ENCODE measurements at regions not wholly inside any gene's neighbourhood (a gene's known extent, or its start where the extent isn't known, plus 50 kb on each side); places are given as distances from the start of the nearest gene placed in this dataset.

DNA sequence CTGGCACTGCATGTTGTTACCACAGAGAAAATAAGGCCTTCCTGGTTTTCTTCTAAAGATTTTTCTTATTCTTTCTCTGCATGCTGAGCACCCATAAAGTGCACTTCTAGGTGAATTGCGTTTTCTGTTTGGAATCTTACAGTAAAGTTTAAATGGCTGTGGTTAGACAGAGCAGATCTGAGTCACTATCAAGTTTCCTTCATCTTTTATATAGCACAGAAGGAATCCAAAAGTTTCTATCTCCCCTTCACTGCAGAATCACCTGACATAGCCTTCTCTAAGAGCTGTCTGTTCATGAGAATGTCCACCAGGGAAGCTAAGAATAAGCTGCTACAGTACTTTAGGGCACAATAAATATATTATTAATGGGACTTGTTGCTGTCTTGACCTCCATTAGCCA lies 455.5 kb upstream of the FAM241A start:
- no peak for DNase-seq

DNA sequence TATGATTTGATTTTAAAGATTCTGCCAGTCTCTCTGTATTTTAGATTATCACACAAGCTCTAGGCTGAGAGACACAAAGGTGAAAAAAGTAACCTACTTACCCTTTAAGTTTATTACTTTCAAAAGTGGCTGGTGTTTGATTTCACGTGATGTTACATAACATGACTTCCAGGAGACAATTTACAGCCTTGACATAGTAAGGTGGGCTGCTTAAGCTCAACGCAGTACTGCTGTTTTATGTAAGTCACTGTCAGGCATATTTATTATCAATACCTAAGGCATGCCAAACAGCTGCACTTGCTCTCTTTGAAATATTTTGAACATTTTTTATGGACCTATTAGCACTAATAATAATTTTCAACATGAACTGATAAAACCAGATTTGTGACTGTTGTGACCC lies 451.5 kb upstream of the FAM241A start:
- DNase-seq = no peak

DNA sequence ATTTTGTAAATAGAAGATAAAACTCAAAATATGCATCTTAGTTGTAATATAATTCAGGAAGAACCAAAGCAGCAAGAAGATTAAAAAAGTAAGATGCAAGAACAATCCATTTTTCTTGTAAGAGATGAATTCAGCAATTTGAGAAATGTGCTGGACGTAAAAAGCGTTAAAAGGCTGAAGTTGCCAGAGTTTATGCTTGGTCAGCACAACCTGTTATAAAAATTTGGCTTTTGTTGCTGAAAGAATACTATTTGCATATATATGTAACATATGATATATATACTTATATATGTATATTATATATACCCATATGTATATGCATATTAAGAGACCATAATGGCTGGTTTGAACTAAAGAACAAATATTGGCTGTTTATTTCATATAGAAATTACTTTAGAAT lies 449.6 kb upstream of the FAM241A start:
- no peak for DNase-seq

DNA sequence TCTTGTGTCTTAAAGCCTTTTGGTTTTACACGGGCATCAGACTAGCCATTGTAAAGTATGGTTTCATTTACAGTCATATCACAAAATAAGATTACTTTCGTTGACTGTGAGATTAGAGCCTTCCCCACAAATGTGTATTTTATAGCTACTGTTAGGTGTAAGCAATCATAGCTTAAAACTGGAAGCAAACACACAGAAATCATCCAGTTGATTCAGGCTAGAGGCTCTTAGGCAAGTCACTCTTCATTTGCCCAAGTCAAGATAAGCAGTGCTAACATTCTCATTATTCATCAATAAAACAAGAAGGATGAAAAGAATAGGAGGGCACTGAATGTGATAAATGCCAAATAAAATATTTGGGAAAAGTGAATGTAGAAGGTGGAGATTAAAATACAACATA lies 448.7 kb upstream of the FAM241A start:
- DNase-seq = no peak

DNA sequence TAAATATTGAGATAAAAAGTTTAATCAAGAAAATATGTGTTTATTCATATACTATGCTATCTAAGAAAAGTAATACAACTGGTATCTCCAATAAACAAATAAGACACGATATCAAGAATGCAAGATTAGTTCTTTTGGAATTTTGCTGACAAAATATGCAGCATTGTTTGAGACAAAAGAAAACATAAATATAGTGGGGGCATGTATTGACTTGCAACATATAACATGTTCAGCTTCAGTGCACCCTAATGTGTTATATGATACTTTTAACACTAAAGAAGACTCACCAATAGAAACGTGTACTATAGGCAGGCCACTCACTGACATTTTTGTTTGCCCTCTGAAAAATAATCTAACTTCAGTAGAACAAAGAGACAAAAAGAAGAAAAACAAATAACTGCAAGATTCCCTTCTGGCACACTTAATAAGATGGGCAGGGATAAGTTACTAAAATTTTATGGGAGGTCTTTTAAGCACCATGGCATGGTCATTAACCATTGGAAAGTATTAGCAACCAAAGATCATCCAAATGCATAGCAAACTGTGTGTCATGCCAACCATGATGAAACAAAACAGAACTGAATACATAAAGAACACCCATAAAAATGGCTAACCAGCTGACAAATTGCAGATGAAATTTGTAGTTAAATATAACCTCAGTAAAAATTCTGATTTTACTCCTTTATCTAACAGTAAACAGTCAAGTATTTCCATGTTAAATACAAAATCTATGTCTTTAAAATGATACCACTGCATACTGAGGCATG lies 447.9 kb upstream of the FAM241A start:
- no peak for DNase-seq

DNA sequence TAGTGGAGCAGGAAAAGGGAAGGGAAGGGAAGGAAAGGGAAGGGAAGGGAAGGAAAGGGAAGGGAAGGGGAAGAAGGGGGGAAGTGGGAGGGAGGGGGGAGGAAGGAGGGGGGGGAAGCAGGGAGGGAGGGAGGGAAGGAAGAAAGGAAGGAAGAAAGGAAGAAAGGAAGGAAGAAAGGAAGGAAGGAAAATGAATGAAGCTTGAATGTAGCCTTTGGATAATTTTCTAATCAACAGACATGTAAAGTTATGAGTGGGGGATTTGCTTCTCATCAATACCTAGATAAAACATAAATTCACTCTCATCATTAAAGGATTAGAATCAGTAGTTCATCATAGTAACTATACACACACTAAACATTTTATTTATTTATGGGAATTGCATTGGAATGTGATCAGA lies 446.9 kb upstream of the FAM241A start:
- DNase-seq = no peak

DNA sequence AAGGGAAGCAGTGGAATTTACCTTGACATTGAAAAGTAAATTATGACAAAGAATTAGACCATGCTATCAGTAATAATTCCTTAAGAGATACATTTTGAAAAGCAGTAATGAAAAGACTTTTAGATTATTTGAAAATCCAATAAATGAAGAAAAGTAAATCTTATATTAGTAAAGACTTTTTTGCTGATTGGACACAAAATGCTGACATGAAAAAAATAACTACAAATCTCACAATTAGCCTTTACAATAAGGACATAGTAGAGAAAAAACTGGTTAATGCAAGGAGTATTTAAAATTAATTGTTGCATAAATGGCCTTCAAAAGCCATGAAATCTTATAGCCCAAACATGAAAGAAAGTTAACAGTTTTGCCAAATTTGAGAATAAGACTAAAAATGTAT lies 446.1 kb upstream of the FAM241A start:
- no peak for DNase-seq

DNA sequence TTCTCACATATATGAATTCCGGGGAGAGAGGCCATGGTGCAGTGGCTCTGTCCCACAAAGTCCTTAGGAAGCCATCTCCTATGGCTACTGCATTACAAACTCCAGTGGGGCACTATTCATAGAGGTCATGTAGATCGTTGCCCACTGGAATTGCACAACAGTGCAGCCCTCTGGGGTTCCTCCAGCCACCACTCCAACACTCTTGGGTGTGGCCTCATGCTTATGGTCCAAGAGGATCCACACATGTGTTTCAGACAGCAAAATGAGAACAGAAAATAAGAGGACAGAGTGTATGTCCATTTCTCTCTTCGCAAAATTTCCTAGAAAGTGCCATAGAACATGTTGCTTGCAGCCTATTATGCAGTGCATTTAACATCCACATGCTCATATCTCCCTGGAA lies 444.2 kb upstream of the FAM241A start:
- DNase-seq = no peak

DNA sequence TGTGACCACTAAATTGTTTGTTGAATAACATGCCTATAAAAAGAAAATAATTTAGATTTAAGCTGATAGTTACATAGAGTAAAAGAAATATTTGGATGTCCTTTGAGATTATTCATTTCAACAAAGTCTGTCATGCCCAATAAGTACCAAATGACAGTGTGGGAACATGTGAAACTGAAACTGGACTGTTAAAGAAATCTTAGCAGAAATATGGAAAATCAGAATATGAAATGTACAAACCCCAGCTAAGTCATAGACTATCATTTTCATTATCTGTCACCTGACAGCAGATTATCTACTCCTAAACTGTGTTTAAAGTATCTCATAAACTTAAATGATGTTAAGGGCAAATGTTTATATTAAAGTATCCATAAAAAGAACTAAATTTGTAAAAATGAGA lies 437.8 kb upstream of the FAM241A start:
- DNase-seq = no peak

DNA sequence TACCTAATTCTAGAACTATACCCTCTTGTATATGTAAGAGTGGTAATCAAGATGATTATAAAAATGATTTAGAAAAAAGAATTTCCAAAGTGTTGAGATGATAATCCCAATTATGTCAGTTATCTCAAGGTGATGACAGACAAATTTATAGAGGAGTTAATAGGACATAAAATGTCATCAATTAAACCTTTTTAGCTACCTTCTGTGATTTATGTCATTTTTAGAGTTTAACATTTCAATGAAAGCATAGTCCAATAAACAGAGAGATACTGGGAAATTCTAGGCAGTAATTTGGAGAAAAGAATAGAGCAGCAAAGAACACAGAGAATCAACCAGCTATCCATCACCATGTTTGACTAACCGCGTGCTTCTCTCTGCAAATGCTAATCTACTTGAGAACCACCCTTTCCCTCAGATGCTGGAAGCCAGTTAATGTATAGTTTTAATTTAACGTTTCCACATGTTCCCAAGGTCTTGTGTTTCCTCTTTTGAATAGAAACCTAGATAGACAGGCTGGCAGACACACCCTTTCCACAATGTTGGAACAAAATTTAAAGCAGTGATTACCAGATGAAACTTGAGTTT lies 433.1 kb upstream of the FAM241A start:
- DNase-seq = no peak

DNA sequence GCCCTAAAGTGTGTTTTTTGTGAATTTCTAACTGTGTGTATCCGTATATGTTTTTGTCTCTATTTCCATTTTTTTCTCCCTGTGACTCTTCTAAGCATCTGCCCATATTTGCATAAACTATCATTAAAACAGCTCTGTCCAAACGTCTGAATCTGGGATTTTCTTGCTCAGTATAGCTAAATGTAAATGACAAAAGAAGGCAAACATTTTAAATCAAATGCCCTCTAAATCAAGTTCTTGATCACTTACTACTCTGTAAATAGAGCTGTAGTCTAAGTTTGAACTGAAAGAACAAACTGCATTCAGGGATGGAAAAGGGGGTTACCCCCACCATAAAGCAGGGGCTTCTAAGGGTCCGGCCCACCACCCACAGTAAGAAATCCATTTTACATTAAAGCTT lies 432.0 kb upstream of the FAM241A start:
- DNase-seq = no peak

DNA sequence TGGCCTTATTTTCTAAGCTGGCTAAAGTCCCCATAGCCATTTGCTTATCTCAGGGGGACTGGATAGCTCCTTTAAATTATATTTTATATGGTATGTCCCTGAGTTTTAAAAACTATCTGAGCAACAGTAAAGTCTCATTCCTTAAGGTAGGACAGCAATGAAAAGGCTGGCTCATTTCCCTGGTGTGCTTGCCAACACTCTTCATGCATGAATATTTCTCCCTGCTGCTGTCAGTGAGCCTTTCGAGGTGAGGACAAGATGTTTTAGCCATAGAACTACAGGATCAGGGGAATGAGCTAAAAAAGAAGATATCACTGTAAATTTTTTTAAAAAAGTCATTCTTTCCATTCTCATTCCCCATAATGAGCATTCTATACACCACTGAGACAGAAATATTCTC lies 427.3 kb upstream of the FAM241A start:
- DNase-seq = no peak

DNA sequence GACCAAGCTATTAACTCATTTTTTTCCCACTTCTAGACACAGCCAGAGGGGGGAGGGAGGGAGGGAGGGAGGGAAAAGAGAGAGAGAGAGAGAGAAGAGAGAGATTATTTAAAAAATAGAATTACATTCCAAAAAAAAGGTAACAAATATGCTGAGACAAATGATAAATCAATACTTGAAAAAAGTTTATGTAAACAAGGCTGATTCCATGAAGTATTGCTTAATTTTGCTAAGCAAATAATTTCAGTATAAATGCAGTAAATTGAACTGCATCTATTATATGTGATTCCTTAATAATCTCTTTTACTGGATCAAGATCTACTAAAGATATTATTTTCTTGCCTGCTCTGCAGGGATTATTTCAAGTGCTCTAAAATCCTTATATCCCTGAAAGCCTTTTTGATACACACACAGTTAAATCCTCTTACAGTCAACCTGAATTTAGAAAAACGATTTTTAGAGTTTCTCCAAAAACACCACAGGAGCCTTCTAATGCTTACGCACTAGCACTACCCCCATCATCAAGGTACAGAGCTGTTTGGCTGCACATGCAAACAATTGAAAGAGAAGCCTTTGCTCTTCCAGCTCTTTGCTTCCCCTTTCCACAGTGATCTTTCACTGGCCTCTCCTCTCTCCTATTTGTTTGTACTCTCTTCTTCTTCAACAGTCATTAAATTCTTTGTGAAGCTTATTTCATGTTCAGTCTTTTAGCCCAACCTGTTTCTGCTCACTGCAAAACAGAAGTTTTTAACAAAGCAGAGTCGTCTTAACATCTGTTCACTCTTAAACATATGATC lies 426.3 kb upstream of the FAM241A start:
- DNase-seq = no peak

DNA sequence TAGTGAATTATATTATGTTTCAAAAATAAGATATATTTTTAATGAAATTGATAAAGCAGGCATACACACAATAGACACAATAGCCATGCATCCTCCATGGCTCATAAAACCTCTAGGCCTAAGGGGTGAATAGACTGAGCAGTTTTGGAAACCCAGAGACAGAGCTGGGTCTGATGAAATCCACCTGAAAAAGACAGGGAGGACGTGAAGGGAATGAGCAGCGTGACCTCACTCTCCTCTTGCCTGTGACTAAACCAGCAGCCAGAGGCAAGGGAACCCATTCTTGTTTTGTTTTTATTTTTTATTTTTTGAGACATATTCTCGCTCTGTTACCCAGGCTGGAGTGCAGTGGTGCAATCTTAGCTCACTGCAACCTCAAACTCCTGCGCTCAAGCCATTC lies 424.4 kb upstream of the FAM241A start:
- DNase-seq = no peak

DNA sequence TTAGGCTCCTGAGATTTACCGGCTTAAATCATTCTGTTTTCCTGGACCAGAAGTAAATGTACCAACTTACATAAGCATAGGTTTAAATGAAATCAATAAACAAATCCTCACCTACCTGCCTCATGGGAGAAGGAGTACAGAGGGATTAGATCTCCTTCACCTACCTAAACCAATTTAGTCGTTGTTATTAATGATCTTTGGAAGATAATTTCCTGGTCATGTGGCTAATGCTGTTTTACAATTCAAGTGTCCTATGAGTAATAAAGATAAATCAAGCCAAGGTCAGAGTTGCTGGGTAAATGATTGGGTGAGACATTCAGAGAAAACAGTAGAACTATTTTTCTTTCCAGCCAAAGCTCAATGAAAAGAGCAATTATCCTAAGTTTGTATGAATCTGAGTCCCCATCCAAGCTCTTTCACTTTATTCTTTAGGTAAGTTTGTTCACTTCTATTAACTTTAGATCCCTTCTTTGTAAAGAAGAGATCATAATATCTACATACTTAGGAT lies 423.0 kb upstream of the FAM241A start:
- no peak for DNase-seq

DNA sequence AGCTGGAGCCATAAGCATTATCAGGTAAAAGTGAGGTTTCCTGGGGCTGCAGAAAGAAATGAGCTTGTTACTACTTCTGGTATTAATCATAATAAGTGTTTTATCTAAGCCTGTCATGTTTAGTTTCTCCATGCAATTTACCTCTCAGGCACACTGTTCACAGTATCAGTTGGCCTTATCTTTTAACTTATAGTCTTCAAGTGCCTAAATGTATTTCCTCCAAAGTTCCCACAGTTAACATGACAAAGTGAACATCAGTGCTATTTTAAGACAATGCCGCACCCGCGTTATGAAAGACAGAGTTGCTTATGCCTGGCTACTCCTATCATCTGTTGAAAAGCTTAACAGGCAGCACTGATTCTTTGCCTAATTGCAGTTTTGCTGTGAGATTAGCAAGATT lies 408.7 kb upstream of the FAM241A start:
- no peak for DNase-seq

DNA sequence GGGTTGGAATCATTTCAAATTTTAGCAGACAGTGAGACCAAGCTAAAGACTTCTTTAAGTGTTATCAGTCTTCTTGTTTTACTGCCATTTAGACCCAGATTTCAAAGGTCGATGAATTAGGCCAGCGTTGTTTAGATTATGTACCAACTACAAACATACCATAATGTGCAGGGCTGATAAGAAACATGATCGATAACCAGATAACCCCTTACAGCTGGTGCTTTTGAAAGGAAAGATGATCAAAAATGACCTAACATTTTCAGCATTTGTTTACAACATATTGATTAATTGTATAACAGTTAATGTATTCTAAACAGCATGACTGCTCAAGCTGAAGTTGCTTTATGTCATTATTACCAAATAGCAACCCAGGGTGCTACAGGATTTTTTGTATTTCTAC lies 400.4 kb upstream of the FAM241A start:
- DNase-seq = no peak

DNA sequence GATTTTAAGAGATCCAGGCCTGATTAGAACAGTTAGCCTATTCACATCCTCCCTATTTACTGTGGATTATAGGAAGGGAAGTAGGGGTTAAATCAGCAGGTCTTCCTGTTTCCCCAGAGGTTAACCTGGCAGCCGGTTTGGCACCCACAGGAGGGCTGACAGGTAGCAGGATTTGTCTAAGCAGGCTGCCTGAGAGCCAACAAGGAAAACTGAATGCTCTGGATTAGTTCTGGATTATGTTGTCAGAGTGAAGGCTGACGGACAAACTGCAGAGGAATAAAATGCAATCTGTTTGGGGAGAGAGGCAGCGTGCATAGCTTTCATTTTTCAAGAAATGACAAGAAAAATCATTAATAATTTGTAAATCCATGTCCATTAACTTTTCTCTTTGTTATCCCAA lies 397.1 kb upstream of the FAM241A start:
- DNase-seq = no peak

DNA sequence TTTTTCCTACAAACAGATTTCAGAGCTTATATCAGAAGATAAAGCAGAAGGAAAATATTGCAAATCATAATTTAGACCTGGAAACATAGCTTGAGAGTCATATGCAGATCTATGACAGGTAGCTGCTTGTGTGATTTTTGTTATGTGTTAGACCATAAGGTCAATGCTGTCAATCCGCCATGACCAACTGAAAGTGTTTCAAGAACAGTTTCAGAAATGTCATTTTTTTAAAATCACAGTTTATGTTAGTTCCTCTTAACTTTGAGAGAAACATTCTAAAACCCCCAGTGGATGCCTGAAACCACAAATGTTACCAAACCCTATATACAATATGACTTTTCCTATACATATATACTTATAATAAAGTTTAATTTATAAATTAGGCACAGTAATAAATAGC lies 391.3 kb upstream of the FAM241A start:
- DNase-seq = no peak

DNA sequence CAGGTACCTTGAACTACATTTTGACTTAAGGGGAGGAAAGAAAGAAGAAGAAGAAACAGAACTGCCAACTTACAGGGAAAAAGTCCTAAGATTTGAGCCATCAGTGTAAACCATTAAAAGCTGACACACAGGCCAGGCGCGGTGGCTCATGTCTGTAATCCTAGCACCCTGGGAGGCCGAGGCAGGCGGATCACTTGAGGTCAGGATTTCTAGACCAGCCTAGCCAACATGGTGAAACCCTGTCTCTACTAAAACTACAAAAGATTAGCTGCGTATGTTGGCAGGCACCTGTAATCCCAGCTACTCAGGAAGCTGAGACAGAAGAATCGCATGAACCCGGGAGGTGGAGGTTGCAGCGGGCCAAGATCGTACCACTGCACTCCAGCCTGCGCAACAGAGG lies 389.7 kb upstream of the FAM241A start:
- no peak for DNase-seq

DNA sequence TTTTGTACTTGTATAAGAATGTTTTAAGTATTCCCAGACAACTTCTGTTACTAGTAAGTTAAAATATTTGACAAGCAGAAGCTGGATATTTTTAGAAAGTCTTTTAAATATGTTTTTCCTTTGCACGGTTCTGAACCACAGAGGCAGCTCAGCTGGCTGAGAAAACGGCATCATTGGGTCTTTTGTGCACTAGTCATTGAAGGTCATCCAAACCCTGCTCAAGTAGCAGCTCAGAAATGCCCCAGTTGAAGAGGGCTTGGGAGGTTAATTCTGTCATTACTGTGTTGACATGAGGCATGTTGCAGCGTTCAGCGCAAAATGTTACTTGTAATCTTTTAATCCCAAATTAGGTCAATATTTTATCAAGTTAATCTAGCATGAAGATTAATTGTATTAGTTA lies 383.7 kb upstream of the FAM241A start:
- no peak for DNase-seq

DNA sequence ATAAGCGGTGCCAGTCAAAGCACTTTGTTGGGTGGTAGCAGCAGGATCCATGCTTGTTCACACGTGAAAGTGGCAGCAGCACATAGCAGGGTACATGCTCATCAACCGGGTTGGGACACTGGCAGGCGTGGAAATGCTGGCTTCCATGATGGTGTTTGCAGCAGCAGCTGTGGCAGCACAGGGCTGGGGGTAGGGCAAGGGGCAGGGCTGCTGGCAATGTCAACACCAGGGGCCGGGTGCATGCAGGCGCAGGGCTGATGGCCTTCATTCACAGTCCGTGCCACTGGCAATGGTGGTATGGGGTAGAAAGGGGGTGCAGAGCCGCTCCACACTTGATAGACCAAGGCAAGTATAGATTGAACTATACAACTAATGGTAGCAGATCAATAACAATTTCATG lies 374.7 kb upstream of the FAM241A start:
- DNase-seq = no peak

DNA sequence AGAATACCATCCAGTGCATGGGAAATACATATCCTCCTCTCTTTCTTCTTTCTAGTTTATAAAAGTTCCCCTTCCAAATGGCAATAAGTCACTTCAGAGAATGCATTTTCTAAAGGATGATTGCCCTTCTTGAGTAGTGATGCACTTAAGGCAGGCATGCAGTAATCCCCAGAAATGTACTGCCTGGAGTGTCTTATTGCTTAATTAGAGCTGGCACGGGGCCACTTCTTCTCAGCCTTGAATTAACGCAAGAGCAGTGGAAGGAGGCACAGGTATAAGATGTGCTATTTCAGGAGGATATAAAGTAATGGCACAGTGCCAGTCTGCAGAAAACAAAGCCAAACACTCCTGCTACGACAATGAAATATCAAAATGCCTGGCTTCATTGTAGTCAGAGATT lies 371.4 kb upstream of the FAM241A start:
- DNase-seq = no peak
